GM19239 (cell line): ENCODE measurements at regions not wholly inside any gene's neighbourhood (a gene's known extent, or its start where the extent isn't known, plus 50 kb on each side); places are given as distances from the start of the nearest gene placed in this dataset.
A peak's percentile ranks its signal among the peaks of the same experiment; 100 is the strongest.
"Not testable (repeated sequence)": the region's sequence is repeated elsewhere in the genome, so short reads cannot be mapped to it uniquely, and the experiment has no call there.

ENCODE experiments used
- DNase-seq: peaks from one replicate; pipeline ENCODE4 v3.0.0; 2011; ENCODE audit warnings: low spot score; ENCODE audit not compliant: insufficient read length
- FAIRE-seq: peaks from 2 replicates; lab custom pipeline; 2011; peaks lifted over from hg19 to GRCh38; lab: Jason Lieb, UNC

GRCh38 chr1:48089356-48089891, 92.2 kb upstream of the TRABD2B start:
- DNase-seq (no peak), FAIRE-seq (no peak)

- FAIRE-seq (no peak), DNase-seq (no peak)
Measured at GRCh38 chr1:48084826-48085225, 87.6 kb upstream of the TRABD2B start.

- FAIRE-seq (no peak), DNase-seq (no peak)
Measured at GRCh38 chr1:48082271-48082962, 85.2 kb upstream of the TRABD2B start.

GRCh38 chr1:48080331-48081255, 83.4 kb upstream of the TRABD2B start:
- DNase-seq, result no peak
- no peak for FAIRE-seq

- DNase-seq, result no peak
- FAIRE-seq, result no peak
Measured at GRCh38 chr1:48079096-48079495, 81.9 kb upstream of the TRABD2B start.

GRCh38 chr1:48077795-48078222, 80.6 kb upstream of the TRABD2B start:
- DNase-seq (no peak), FAIRE-seq (no peak)

- no peak for FAIRE-seq
Measured at GRCh38 chr1:48076017-48076416, 78.8 kb upstream of the TRABD2B start.

GRCh38 chr1:48073798-48074530, 76.8 kb upstream of the TRABD2B start:
- no peak for FAIRE-seq

More at GRCh38 chr1:48076017-48076416, 78.8 kb upstream of the TRABD2B start:
- DNase-seq, result no peak

GRCh38 chr1:48071513-48071912, 74.3 kb upstream of the TRABD2B start:
- FAIRE-seq, result no peak
- DNase-seq, result no peak

More at GRCh38 chr1:48073798-48074530, 76.8 kb upstream of the TRABD2B start:
- no peak for DNase-seq

GRCh38 chr1:48070396-48070750, 73.2 kb upstream of the TRABD2B start:
- DNase-seq (no peak), FAIRE-seq (no peak)

GRCh38 chr1:48069662-48070395, 72.6 kb upstream of the TRABD2B start:
- FAIRE-seq (no peak), DNase-seq (no peak)

GRCh38 chr1:48068206-48068605, 71.0 kb upstream of the TRABD2B start:
- FAIRE-seq (no peak), DNase-seq (no peak)

GRCh38 chr1:48066936-48067335, 69.8 kb upstream of the TRABD2B start:
- FAIRE-seq, result no peak

GRCh38 chr1:48064693-48065092, 67.5 kb upstream of the TRABD2B start:
- not testable (repeated sequence) for FAIRE-seq

More at GRCh38 chr1:48066936-48067335, 69.8 kb upstream of the TRABD2B start:
- DNase-seq, result no peak

GRCh38 chr1:48062353-48062752, 65.2 kb upstream of the TRABD2B start:
- no peak for FAIRE-seq

More at GRCh38 chr1:48064693-48065092, 67.5 kb upstream of the TRABD2B start:
- not testable (repeated sequence) for DNase-seq

GRCh38 chr1:48061162-48062136, 64.3 kb upstream of the TRABD2B start:
- FAIRE-seq, result peak; percentile 87

More at GRCh38 chr1:48062353-48062752, 65.2 kb upstream of the TRABD2B start:
- DNase-seq, result peak; percentile 8

GRCh38 chr1:48059289-48059688, 62.1 kb upstream of the TRABD2B start:
- FAIRE-seq (no peak), DNase-seq (no peak)

More at GRCh38 chr1:48061162-48062136, 64.3 kb upstream of the TRABD2B start:
- DNase-seq, result peak; percentile 33
